Tibial artery (tissue), 4 donors: ENCODE measurements at regions not wholly inside any gene's neighbourhood (a gene's known extent, or its start where the extent isn't known, plus 50 kb on each side); places are given as distances from the start of the nearest gene placed in this dataset.

Source experiments
- DNase-seq, 2 donors: peaks; one replicate each; pipeline ENCODE4 v3.0.0-alpha.2; 2019
- H3K27ac ChIP-seq, 2 donors: fragments of 200-600 bp; sonication (generic) in 1 of 2; 1 replicate in 1 of 2; 2 replicates in 1 of 2; pipeline ENCODE4 v1.5.1; 2018 to 2019; ENCODE audit warnings: mild to moderate bottlenecking in 1 of 2
- H3K27me3 ChIP-seq, 2 donors: fragments of 200-600 bp; sonication (generic) in 1 of 2; one replicate each; pipeline versions ENCODE4 v1.5.1 to v1.6.0; 2016 to 2019
- H3K36me3 ChIP-seq, 3 donors: fragments of 200-600 bp; sonication (generic) in 2 of 3; one replicate each; pipeline ENCODE4 v1.5.1; 2016 to 2019; ENCODE audit warnings: mild to moderate bottlenecking in 2 of 3
- H3K4me1 ChIP-seq, 4 donors: fragments of 200-600 bp; sonication (generic) in 2 of 4; 1 replicate in 3 of 4; 2 replicates in 1 of 4; pipeline ENCODE4 v1.5.1; 2016 to 2019
- H3K4me3 ChIP-seq, 2 donors: fragments of 200-600 bp; sonication (generic) in 1 of 2; 1 replicate in 1 of 2; 2 replicates in 1 of 2; pipeline ENCODE4 v1.5.1; 2018 to 2019; ENCODE audit warnings: mild to moderate bottlenecking in 2 of 2
- H3K9me3 ChIP-seq, 3 donors: fragments of 200-600 bp; sonication (generic) in 1 of 3; one replicate each; pipeline ENCODE4 v1.5.1; 2016 to 2019
- CTCF ChIP-seq, 2 experiments: fragments of 200-600 bp in 1 of 2; fragments of 450-650 bp in 1 of 2; IDR thresholded peaks; one replicate each; pipeline ENCODE4 v1.5.1; 2017 to 2019; ENCODE audit warnings: antibody characterized with exemption in 2 of 2, mild to moderate bottlenecking in 1 of 2, moderate library complexity in 1 of 2
- intact Hi-C: fragments of 100-400 bp; cut with DNase I; formaldehyde crosslinking; loops from one replicate; pipeline ENCODE4 v1.15.0; 2023; ENCODE audit warnings: low total_unique reads

GRCh38 chr4:159655547-159655946 is 552.7 kb downstream of the RAPGEF2 start:
- Histone ChIP-seq H3K27me3 (no peaks in the 10 kb centered on the region), H3K27ac (no peak overlapping the region), H3K36me3 (no peaks in the 10 kb centered on the region), H3K4me3 (no peak overlapping the region), H3K9me3 (no peaks in the 10 kb centered on the region), H3K4me1 (no peaks in the 10 kb centered on the region)
- DNase-seq: no peak
- intact Hi-C loops: no loop called here
- TF ChIP-seq CTCF (IDR thresholded peaks at IDR 0.05): no peak

- H3K27me3 ChIP-seq: no peaks in the 10 kb centered on the region
- intact Hi-C loops: no loop called here
- no peaks in the 10 kb centered on the region for H3K4me1 ChIP-seq
- H3K9me3 ChIP-seq: no peaks in the 10 kb centered on the region
- H3K36me3 ChIP-seq: no peaks in the 10 kb centered on the region
- no peak overlapping the region for H3K27ac ChIP-seq
- H3K4me3 ChIP-seq: no peak overlapping the region
- DNase-seq: no peak
- no peak for TF ChIP-seq CTCF (IDR thresholded peaks at IDR 0.05)
Observed at GRCh38 chr4:159669094-159669493, 566.2 kb downstream of the RAPGEF2 start.

- no peak for TF ChIP-seq CTCF (IDR thresholded peaks at IDR 0.05)
- Histone ChIP-seq H3K27me3 (no peaks in the 10 kb centered on the region), H3K27ac (no peak overlapping the region), H3K4me1 (no peaks in the 10 kb centered on the region), H3K9me3 (no peaks in the 10 kb centered on the region), H3K4me3 (no peak overlapping the region), H3K36me3 (no peaks in the 10 kb centered on the region)
- no peak for DNase-seq
- intact Hi-C loops: no loop called here
Observed at GRCh38 chr4:159673221-159673620, 570.3 kb downstream of the RAPGEF2 start.

GRCh38 chr4:159674241-159674640 is 571.4 kb downstream of the RAPGEF2 start:
- Histone ChIP-seq H3K4me3 (no peak overlapping the region), H3K27ac (no peak overlapping the region), H3K9me3 (no peaks in the 10 kb centered on the region), H3K4me1 (no peaks in the 10 kb centered on the region), H3K36me3 (no peaks in the 10 kb centered on the region), H3K27me3 (no peaks in the 10 kb centered on the region)
- intact Hi-C loops: no loop called here
- TF ChIP-seq CTCF (IDR thresholded peaks at IDR 0.05): no peak
- no peak for DNase-seq

GRCh38 chr4:159677521-159677920 is 574.6 kb downstream of the RAPGEF2 start:
- Histone ChIP-seq H3K27ac (no peak overlapping the region), H3K4me3 (no peak overlapping the region), H3K36me3 (no peaks in the 10 kb centered on the region), H3K27me3 (no peaks in the 10 kb centered on the region), H3K9me3 (no peaks in the 10 kb centered on the region), H3K4me1 (no peaks in the 10 kb centered on the region)
- no peak for DNase-seq
- TF ChIP-seq CTCF (IDR thresholded peaks at IDR 0.05): no peak
- intact Hi-C loops: no loop called here

GRCh38 chr4:159682996-159683395 is 580.1 kb downstream of the RAPGEF2 start:
- H3K27me3 ChIP-seq: no peaks in the 10 kb centered on the region
- no peak for TF ChIP-seq CTCF (IDR thresholded peaks at IDR 0.05)
- intact Hi-C loops: no loop called here

More at GRCh38 chr4:159682996-159683395, 580.1 kb downstream of the RAPGEF2 start:
- Histone ChIP-seq H3K4me1 (no peaks in the 10 kb centered on the region), H3K9me3 (no peaks in the 10 kb centered on the region), H3K36me3 (no peaks in the 10 kb centered on the region), H3K27ac (no peak overlapping the region), H3K4me3 (no peak overlapping the region)
- no peak for DNase-seq
